ENCODE measurements at regions not wholly inside any gene's neighbourhood (a gene's known extent, or its start where the extent isn't known, plus 50 kb on each side); places are given as distances from the start of the nearest gene placed in this dataset.
"Not testable (repeated sequence)": the region's sequence is repeated elsewhere in the genome, so short reads cannot be mapped to it uniquely, and the experiment has no call there.

DNA sequence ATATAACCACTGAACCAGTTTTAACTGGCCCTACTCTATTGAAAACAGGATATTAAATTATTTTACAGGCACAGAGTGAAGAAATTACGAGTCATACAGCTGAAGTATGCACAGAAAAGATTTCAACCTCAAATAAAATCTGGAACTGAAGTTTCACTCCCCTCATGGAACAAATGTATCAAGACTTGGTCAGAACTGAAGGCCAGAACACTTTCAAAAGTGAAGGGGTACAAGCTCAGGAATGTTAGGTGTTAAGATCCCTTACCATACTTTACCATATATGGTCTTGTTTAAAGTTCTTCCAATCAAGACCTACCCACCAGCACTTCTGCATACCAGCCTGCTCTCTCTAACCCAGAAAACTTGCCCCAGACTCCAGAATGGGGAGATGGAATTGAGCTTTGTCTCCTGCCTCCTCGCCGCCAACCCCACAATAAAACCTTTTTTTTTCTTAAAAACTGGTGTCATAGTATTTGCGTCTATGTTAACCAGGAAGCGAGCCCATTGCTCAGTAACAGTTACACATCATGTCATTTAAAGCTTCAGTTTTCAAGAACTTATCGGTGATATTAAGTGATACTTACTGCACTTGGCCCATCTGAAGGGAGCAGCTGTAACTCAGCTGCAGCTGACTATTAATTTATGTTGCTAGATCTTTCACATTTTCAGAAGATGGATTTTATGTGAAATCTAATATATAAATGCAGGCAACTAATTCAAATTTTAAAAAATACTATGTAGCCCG, 59.9 kb downstream of the OXSM start:
- ChIA-PET CTCF (no interaction called here), POLR2A (no interaction called here)
- Mint-ChIP-seq H3K4me3 (ENCODE audit: unreplicated experiment) (no peak overlapping the region), H3K36me3 (ENCODE audit: insufficient read depth, unreplicated experiment) (no peaks in the 10 kb centered on the region), H3K9me3 (ENCODE audit: unreplicated experiment) (peaks cover 11% of the 10 kb centered on the region), H3K27me3 (ENCODE audit: insufficient read depth, unreplicated experiment) (no peaks in the 10 kb centered on the region), H3K27ac (ENCODE audit: unreplicated experiment) (no peak overlapping the region), H3K4me1 (ENCODE audit: low read depth, unreplicated experiment) (no peaks in the 10 kb centered on the region)
- DNase-seq = no peak
- H3K9me3 ChIP-seq = no peaks in the 10 kb centered on the region
- TF ChIP-seq, protein P1, sequence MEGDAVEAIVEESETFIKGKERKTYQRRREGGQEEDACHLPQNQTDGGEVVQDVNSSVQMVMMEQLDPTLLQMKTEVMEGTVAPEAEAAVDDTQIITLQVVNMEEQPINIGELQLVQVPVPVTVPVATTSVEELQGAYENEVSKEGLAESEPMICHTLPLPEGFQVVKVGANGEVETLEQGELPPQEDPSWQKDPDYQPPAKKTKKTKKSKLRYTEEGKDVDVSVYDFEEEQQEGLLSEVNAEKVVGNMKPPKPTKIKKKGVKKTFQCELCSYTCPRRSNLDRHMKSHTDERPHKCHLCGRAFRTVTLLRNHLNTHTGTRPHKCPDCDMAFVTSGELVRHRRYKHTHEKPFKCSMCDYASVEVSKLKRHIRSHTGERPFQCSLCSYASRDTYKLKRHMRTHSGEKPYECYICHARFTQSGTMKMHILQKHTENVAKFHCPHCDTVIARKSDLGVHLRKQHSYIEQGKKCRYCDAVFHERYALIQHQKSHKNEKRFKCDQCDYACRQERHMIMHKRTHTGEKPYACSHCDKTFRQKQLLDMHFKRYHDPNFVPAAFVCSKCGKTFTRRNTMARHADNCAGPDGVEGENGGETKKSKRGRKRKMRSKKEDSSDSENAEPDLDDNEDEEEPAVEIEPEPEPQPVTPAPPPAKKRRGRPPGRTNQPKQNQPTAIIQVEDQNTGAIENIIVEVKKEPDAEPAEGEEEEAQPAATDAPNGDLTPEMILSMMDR (IDR thresholded peaks at IDR 0.05; ENCODE audit: insufficient read depth in 1 of 2, low read depth in 1 of 2, low read length in 1 of 2, severe bottlenecking in 1 of 2, unreplicated experiment in 1 of 2) = no peak
- H3K4me3 ChIP-seq (ENCODE audit: low read depth, low read length) = no peak overlapping the region
- no TSS peak for BruUV-seq (replicated peaks)
- H3K27me3 ChIP-seq (replicated peaks; ENCODE audit: control insufficient read depth, insufficient read depth, low read length) = no peaks in the 10 kb centered on the region
- no peaks in the 10 kb centered on the region for H3K4me1 ChIP-seq
- no peaks in the 10 kb centered on the region for H3K36me3 ChIP-seq (ENCODE audit: control insufficient read depth, insufficient read depth, low read length)
- intact Hi-C loops (cut with micrococcal nuclease; ENCODE audit: unreplicated experiment) = no loop called here

DNA sequence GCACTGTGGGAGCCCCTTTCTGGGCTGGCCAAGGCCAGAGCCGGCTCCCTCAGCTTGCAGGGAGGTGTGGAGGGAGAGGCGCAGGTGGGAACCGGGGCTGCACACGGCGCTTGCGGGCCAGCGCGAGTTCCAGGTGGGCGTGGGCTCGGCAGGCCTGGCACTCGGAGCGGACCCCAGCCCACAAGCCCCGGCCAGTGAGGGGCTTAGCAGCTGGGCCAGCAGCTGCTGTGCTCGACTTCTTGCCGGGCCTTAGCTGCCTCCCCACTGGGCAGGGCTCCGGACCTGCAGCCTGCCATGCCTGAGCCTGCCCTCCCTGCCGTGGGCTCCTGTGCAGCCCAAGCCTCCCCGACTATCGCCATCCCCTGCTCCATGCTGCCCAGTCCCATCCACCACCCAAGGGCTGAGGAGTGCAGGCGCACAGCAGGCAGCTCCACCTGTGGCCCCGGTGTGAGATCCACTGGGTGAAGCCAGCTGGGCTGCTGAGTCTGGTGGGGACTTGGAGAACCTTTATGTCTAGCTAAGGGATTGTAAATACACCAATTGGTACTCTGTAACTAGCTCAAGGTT, 61.9 kb downstream of the OXSM start:
- H3K4me3 ChIP-seq (ENCODE audit: low read depth, low read length); H3K4me1 Mint-ChIP-seq (ENCODE audit: low read depth, unreplicated experiment); H3K27me3 Mint-ChIP-seq (ENCODE audit: insufficient read depth, unreplicated experiment); H3K9me3 ChIP-seq; H3K36me3 ChIP-seq (ENCODE audit: control insufficient read depth, insufficient read depth, low read length); intact Hi-C loops (cut with micrococcal nuclease; ENCODE audit: unreplicated experiment); H3K4me3 Mint-ChIP-seq (ENCODE audit: unreplicated experiment); H3K4me1 ChIP-seq; POLR2A ChIA-PET; BruUV-seq (replicated peaks); H3K27me3 ChIP-seq (replicated peaks; ENCODE audit: control insufficient read depth, insufficient read depth, low read length); DNase-seq; H3K27ac Mint-ChIP-seq (ENCODE audit: unreplicated experiment); H3K36me3 Mint-ChIP-seq (ENCODE audit: insufficient read depth, unreplicated experiment); CTCF ChIA-PET: not testable (repeated sequence)
- peaks cover 11% of the 10 kb centered on the region for H3K9me3 Mint-ChIP-seq (ENCODE audit: unreplicated experiment)

DNA sequence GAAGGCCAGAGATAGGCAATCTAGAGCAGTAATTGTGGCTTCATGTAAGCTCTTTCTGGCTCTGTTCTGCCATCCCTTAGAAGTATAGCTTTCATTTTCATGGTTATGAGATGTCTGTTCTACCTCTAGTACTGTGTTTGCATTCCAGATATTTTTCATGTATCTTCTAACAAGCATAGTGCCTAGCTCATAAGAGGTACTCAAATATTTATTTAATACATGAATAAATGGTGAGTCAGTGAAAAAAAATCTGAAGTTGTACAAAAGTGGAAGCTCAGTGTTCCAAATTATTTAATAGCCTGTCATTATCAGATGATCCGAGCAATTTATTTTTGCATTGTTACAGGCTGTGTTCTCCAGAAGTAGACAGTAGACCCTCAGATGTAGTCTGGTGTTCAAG, 64.3 kb downstream of the OXSM start:
- DNase-seq = no peak
- peaks cover 2% of the 10 kb centered on the region for H3K27me3 Mint-ChIP-seq (ENCODE audit: insufficient read depth, unreplicated experiment)
- H3K9me3 Mint-ChIP-seq (ENCODE audit: unreplicated experiment) = peaks cover 11% of the 10 kb centered on the region
- Histone ChIP-seq H3K36me3 (ENCODE audit: control insufficient read depth, insufficient read depth, low read length) (no peaks in the 10 kb centered on the region), H3K27me3 (replicated peaks; ENCODE audit: control insufficient read depth, insufficient read depth, low read length) (no peaks in the 10 kb centered on the region), H3K4me3 (ENCODE audit: low read depth, low read length) (no peak overlapping the region), H3K4me1 (no peaks in the 10 kb centered on the region), H3K9me3 (no peaks in the 10 kb centered on the region)
- TF ChIP-seq, protein P1 (IDR thresholded peaks at IDR 0.05; ENCODE audit: insufficient read depth in 1 of 2, low read depth in 1 of 2, low read length in 1 of 2, severe bottlenecking in 1 of 2, unreplicated experiment in 1 of 2) = no peak
- no TSS peak for BruUV-seq (replicated peaks)
- intact Hi-C loops (cut with micrococcal nuclease; ENCODE audit: unreplicated experiment) = no loop called here
- ChIA-PET POLR2A (no interaction called here), CTCF (interaction anchor here (0.6 to 1.5 kb wide), 2 partner anchors 117 to 206 kb away, joined by 3 to 5 read pairs; no protein-coding TSS in a partner anchor)
- no peaks in the 10 kb centered on the region for H3K36me3 Mint-ChIP-seq (ENCODE audit: insufficient read depth, unreplicated experiment)
- H3K4me3 Mint-ChIP-seq (ENCODE audit: unreplicated experiment) = no peak overlapping the region
- H3K27ac Mint-ChIP-seq (ENCODE audit: unreplicated experiment) = no peak overlapping the region
- no peaks in the 10 kb centered on the region for H3K4me1 Mint-ChIP-seq (ENCODE audit: low read depth, unreplicated experiment)

All from Caco-2 (cell line).